Suprapubic skin (tissue), 4 donors: ENCODE measurements at regions not wholly inside any gene's neighbourhood (a gene's known extent, or its start where the extent isn't known, plus 50 kb on each side); places are given as distances from the start of the nearest gene placed in this dataset.

Experiments used
- CTCF ChIP-seq, 2 donors: fragments of 200-600 bp in 1 of 2; fragments of 450-650 bp in 1 of 2; sonication (generic) in 1 of 2; IDR thresholded peaks; one replicate each; pipeline ENCODE4 v1.5.1; 2016 to 2019; ENCODE audit warnings: antibody characterized with exemption in 2 of 2, mild to moderate bottlenecking in 1 of 2, moderate library complexity in 1 of 2
- POLR2A ChIP-seq, 2 donors: fragments of 450-650 bp; IDR thresholded peaks; one replicate each; pipeline ENCODE4 v1.6.1; 2017; ENCODE audit warnings: antibody characterized with exemption in 2 of 2, mild to moderate bottlenecking in 2 of 2, moderate library complexity in 2 of 2
- POLR2AphosphoS5 ChIP-seq, 3 donors: sonication (generic); formaldehyde crosslinking; IDR thresholded peaks; one replicate each; pipeline ENCODE4 v1.6.1; 2017; ENCODE audit warnings: antibody characterized with exemption in 3 of 3

GRCh38 chr6:48401016-48401415, 290.0 kb upstream of the PTCHD4 start:
- TF ChIP-seq CTCF (IDR thresholded peaks at IDR 0.05): no peak
- TF ChIP-seq POLR2A (IDR thresholded peaks at IDR 0.05): no peak
- no peak for TF ChIP-seq POLR2AphosphoS5 (IDR thresholded peaks at IDR 0.05)
